MV-4-11 (cell line): ENCODE measurements at regions not wholly inside any gene's neighbourhood (a gene's known extent, or its start where the extent isn't known, plus 50 kb on each side); places are given as distances from the start of the nearest gene placed in this dataset.

Experiments
- DNase-seq: peaks from one replicate; lab custom pipeline; 2025; lab: John Stamatoyannopoulos, UW

- no peak for DNase-seq
These were observed 584.1 kb downstream of the INSC start for GRCh38 chr11:15698855-15699254.

- no peak for DNase-seq
These were observed 585.3 kb downstream of the INSC start for GRCh38 chr11:15699978-15700377.

GRCh38 chr11:15700456-15700855, 585.7 kb downstream of the INSC start:
- DNase-seq = no peak

GRCh38 chr11:15704064-15704463, 589.3 kb downstream of the INSC start:
- no peak for DNase-seq

GRCh38 chr11:15704556-15704955, 589.8 kb downstream of the INSC start:
- no peak for DNase-seq

GRCh38 chr11:15705891-15706290, 591.2 kb downstream of the INSC start:
- no peak for DNase-seq

GRCh38 chr11:15707194-15707593, 592.5 kb downstream of the INSC start:
- DNase-seq = no peak

GRCh38 chr11:15707971-15708370, 593.2 kb downstream of the INSC start:
- DNase-seq = no peak

GRCh38 chr11:15710580-15711275, 596.0 kb downstream of the INSC start:
- DNase-seq = no peak

- no peak for DNase-seq
These were observed 596.6 kb downstream of the INSC start for GRCh38 chr11:15711311-15711710.

- no peak for DNase-seq
These were observed 600.1 kb downstream of the INSC start for GRCh38 chr11:15714641-15715399.

GRCh38 chr11:15716550-15716949, 601.8 kb downstream of the INSC start:
- DNase-seq = no peak

- DNase-seq = no peak
These were observed 605.7 kb downstream of the INSC start for GRCh38 chr11:15720460-15720859.

GRCh38 chr11:15723966-15724365, 609.2 kb downstream of the INSC start:
- no peak for DNase-seq

- no peak for DNase-seq
These were observed 609.9 kb downstream of the INSC start for GRCh38 chr11:15724601-15725000.

- DNase-seq = no peak
These were observed 610.5 kb downstream of the INSC start for GRCh38 chr11:15725246-15725645.

GRCh38 chr11:15726221-15726746, 611.6 kb downstream of the INSC start:
- DNase-seq = no peak

GRCh38 chr11:15726893-15727519, 612.3 kb downstream of the INSC start:
- no peak for DNase-seq

- no peak for DNase-seq
These were observed 612.8 kb downstream of the INSC start for GRCh38 chr11:15727520-15727914.

GRCh38 chr11:15728207-15728606, 613.5 kb downstream of the INSC start:
- DNase-seq = no peak

GRCh38 chr11:15730263-15730994, 615.7 kb downstream of the INSC start:
- DNase-seq = no peak

GRCh38 chr11:15730995-15731385, 616.3 kb downstream of the INSC start:
- no peak for DNase-seq
